ENCODE measurements at regions not wholly inside any gene's neighbourhood (a gene's known extent, or its start where the extent isn't known, plus 50 kb on each side); places are given as distances from the start of the nearest gene placed in this dataset.

DNA sequence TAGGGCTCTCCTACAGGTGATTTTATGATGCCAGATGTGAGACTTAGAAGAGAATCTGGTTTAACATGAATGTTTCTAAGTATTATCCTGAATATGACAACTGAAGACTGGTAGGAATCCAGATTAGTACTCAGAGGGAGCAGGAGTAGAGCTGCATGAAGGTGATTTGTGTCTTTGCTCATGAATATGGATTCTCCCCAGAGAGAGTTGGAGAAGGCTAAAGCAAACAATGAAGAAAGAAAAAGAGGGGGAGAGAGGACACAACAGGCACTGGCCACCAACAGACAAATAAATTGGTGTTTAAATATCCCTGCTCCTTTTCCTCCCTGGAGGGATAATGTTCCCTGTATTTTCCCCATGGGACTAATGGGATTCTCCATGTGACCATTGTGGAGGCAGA lies 427.0 kb upstream of the KLF12 start:
- TF ChIP-seq EP300 (IDR thresholded peaks at IDR 0.05; ENCODE audit: borderline replicate concordance), result no peak
- no peak for TF ChIP-seq REST (IDR thresholded peaks at IDR 0.05; ENCODE audit: low read depth)
- no peak for TF ChIP-seq TAF1 (IDR thresholded peaks at IDR 0.05; ENCODE audit: low read depth)
- TF ChIP-seq CEBPB (IDR thresholded peaks at IDR 0.05), result no peak
- no peak for TF ChIP-seq FOXM1 (IDR thresholded peaks at IDR 0.05; ENCODE audit: borderline replicate concordance, low read depth)

GRCh38 chr13:74560325-74560724 lies 426.1 kb upstream of the KLF12 start:
- TF ChIP-seq TCF12 (IDR thresholded peaks at IDR 0.05; ENCODE audit: low read depth) (no peak), CREB1 (IDR thresholded peaks at IDR 0.05; ENCODE audit: low read depth) (no peak), USF1 (IDR thresholded peaks at IDR 0.05) (no peak), YY1 (IDR thresholded peaks at IDR 0.05; ENCODE audit: low read depth) (no peak), MAX (IDR thresholded peaks at IDR 0.05) (no peak), RAD21 (IDR thresholded peaks at IDR 0.05; ENCODE audit: low read depth) (no peak), FOXM1 (IDR thresholded peaks at IDR 0.05; ENCODE audit: borderline replicate concordance, low read depth) (no peak), CEBPB (IDR thresholded peaks at IDR 0.05) (no peak), REST (IDR thresholded peaks at IDR 0.05; ENCODE audit: low read depth) (no peak), EP300 (IDR thresholded peaks at IDR 0.05; ENCODE audit: borderline replicate concordance) (no peak), TAF1 (IDR thresholded peaks at IDR 0.05; ENCODE audit: low read depth) (no peak), ZBTB7A (IDR thresholded peaks at IDR 0.05; ENCODE audit: low read depth) (no peak)

DNA sequence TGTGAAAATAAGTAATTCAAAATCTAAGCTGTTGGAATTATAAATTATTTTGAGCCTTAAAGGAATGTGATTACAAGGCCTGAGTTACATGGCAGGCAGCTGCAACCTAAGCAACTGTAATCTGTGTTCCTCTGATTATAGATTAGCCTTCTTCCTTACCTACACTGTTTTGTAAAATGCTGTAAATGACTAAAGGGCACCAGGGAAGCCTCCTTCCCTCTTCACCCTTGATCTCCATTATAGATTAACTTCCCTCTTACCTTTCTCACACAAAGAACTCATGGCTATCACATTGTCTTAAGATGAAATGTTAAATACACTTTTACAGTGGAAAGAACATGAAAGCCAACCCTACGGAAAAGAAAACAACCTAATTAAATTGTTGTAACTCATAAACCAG lies 423.7 kb upstream of the KLF12 start:
- TF ChIP-seq TEAD4 (IDR thresholded peaks at IDR 0.05), result no peak
- TF ChIP-seq FOXM1 (IDR thresholded peaks at IDR 0.05; ENCODE audit: borderline replicate concordance, low read depth), result no peak
- no peak for TF ChIP-seq YY1 (IDR thresholded peaks at IDR 0.05; ENCODE audit: low read depth)
- TF ChIP-seq CREB1 (IDR thresholded peaks at IDR 0.05; ENCODE audit: low read depth), result no peak
- TF ChIP-seq RAD21 (IDR thresholded peaks at IDR 0.05; ENCODE audit: low read depth), result no peak
- TF ChIP-seq USF1 (IDR thresholded peaks at IDR 0.05), result no peak
- no peak for TF ChIP-seq TCF12 (IDR thresholded peaks at IDR 0.05; ENCODE audit: low read depth)
- TF ChIP-seq TAF1 (IDR thresholded peaks at IDR 0.05; ENCODE audit: low read depth), result no peak
- TF ChIP-seq MAX (IDR thresholded peaks at IDR 0.05), result no peak
- TF ChIP-seq NFIC (IDR thresholded peaks at IDR 0.05), result no peak

GRCh38 chr13:74555651-74556420 lies 421.6 kb upstream of the KLF12 start:
- TF ChIP-seq CREB1 (IDR thresholded peaks at IDR 0.05; ENCODE audit: low read depth) (no peak), MAX (IDR thresholded peaks at IDR 0.05) (no peak), TEAD4 (IDR thresholded peaks at IDR 0.05) (no peak), NFIC (IDR thresholded peaks at IDR 0.05) (no peak), REST (IDR thresholded peaks at IDR 0.05; ENCODE audit: low read depth) (no peak), YY1 (IDR thresholded peaks at IDR 0.05; ENCODE audit: low read depth) (no peak), ZBTB7A (IDR thresholded peaks at IDR 0.05; ENCODE audit: low read depth) (no peak), EP300 (IDR thresholded peaks at IDR 0.05; ENCODE audit: borderline replicate concordance) (no peak)

Data from Ishikawa (cell line).